OCI-LY7 (cell line): ENCODE measurements at regions not wholly inside any gene's neighbourhood (a gene's known extent, or its start where the extent isn't known, plus 50 kb on each side); places are given as distances from the start of the nearest gene placed in this dataset.

Experiments used
- BruUV-seq: library from RNA; stranded (reverse); fragments of 400-500 nt; replicated peaks from 2 replicates; lab custom pipeline; 2021; lab: Mats Ljungman, UMichigan
- CTCF ChIA-PET: fragments of 300-600 bp; sonication (Branson Sonifier 250); formaldehyde crosslinking; loops from one replicate; lab custom pipeline; 2022; ENCODE audit warnings: antibody characterized with exemption; ENCODE audit not compliant: unreplicated experiment; lab: Charles Lee
- POLR2A ChIA-PET: fragments of 300-600 bp; sonication (Branson Sonifier 250); formaldehyde crosslinking; loops from one replicate; lab custom pipeline; 2022; ENCODE audit warnings: antibody characterized with exemption; lab: Charles Lee
- DNase-seq: peaks from one replicate; pipeline ENCODE4 v3.0.0-alpha.2; 2015; ENCODE audit warnings: low spot score
- H2AFZ ChIP-seq: fragments of 200-600 bp; sonication (generic), shearing (Covaris generic); 2 replicates; pipeline ENCODE4 v1.6.1; 2014; ENCODE audit warnings: mild to moderate bottlenecking, antibody characterized with exemption, low read length, moderate library complexity
- H3K27ac ChIP-seq: fragments of 200-600 bp; sonication (generic); 2 replicates; pipeline ENCODE4 v1.5.1; 2014; ENCODE audit warnings: mixed run types, low read depth, mild to moderate bottlenecking, moderate library complexity, low read length, inconsistent platforms; ENCODE audit not compliant: poor library complexity, severe bottlenecking
- H3K36me3 ChIP-seq: fragments of 200-600 bp; sonication (generic); 2 replicates; pipeline ENCODE4 v1.6.1; 2014; ENCODE audit warnings: mild to moderate bottlenecking, antibody characterized with exemption, low read length, moderate library complexity, mixed read lengths; ENCODE audit not compliant: insufficient read depth
- H3K4me1 ChIP-seq: fragments of 200-600 bp; sonication (generic); 2 replicates; pipeline ENCODE4 v1.5.1; 2014; ENCODE audit warnings: mild to moderate bottlenecking, low read length; ENCODE audit not compliant: insufficient read depth, poor library complexity, severe bottlenecking
- H3K4me2 ChIP-seq: fragments of 200-600 bp; sonication (generic); 2 replicates; pipeline ENCODE4 v1.6.1; 2014; ENCODE audit warnings: mild to moderate bottlenecking, low read length
- H3K4me3 ChIP-seq: fragments of 200-600 bp; sonication (generic); 2 replicates; pipeline ENCODE4 v1.5.1; 2014; ENCODE audit warnings: mild to moderate bottlenecking, low read depth, low read length; ENCODE audit not compliant: poor library complexity, severe bottlenecking
- H3K79me2 ChIP-seq: fragments of 200-600 bp; sonication (generic); 2 replicates; pipeline ENCODE4 v1.6.1; 2016; ENCODE audit warnings: low read depth, mild to moderate bottlenecking, low read length, moderate library complexity, mixed read lengths; ENCODE audit not compliant: insufficient read depth
- H3K9me2 ChIP-seq: fragments of 200-600 bp; sonication (generic); 2 replicates; pipeline ENCODE4 v1.6.1; 2016; ENCODE audit warnings: mild to moderate bottlenecking, low read length, mixed read lengths; ENCODE audit not compliant: insufficient read depth
- H3K9me3 ChIP-seq: fragments of 200-600 bp; sonication (generic); 2 replicates; pipeline ENCODE4 v1.6.1; 2014; ENCODE audit warnings: mild to moderate bottlenecking, mixed run types, low read length, mixed read lengths
- H4K20me1 ChIP-seq: fragments of 200-600 bp; sonication (generic); 2 replicates; pipeline ENCODE4 v1.6.1; 2014; ENCODE audit warnings: mild to moderate bottlenecking, antibody characterized with exemption, low read length, moderate library complexity, mixed read lengths; ENCODE audit not compliant: insufficient read depth
- EZH2phosphoT487 ChIP-seq: fragments of 200-600 bp; sonication (generic); IDR thresholded peaks from 2 replicates; pipeline ENCODE4 v1.6.1; 2018; ENCODE audit warnings: low read depth, borderline replicate concordance, mild to moderate bottlenecking, mixed run types, antibody characterized with exemption, low read length, moderate library complexity, mixed read lengths
- intact Hi-C: fragments of 100-400 bp; cut with micrococcal nuclease; formaldehyde crosslinking; loops from one replicate; pipeline ENCODE4 v1.10.0; 2022; ENCODE audit not compliant: unreplicated experiment
- TF ChIP-seq, protein P1 (sequence below): fragments of 200-600 bp; sonication (generic); conservative IDR thresholded peaks from 2 replicates; pipeline ENCODE4 v1.5.1; 2014; ENCODE audit warnings: mild to moderate bottlenecking, antibody characterized with exemption, low read length, moderate library complexity, mixed read lengths

DNA sequence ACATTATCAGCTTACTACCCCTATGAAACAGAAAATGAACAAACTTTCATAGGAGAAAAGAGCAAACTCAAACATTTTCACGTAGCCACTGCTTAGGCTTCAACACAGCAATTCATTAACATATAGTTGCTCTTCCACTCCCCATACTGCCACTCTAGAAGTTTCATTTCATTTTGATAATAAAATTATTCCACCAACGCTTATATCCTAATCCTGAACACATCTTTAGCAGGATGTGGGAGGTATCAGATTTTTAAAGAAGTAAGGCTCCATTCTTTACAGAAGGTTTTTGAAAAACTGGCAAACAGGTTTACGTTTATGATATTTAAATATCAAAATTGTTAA is 77.5 kb upstream of the ANK3 start:
- ChIA-PET POLR2A (interaction anchor here (0.6 to 1.0 kb wide), 2 partner anchors 12 to 373 kb away, joined by 3 to 4 read pairs; no protein-coding TSS in a partner anchor), CTCF (no interaction called here)
- H3K36me3 ChIP-seq, result no peaks in the 10 kb centered on the region
- BruUV-seq, result no TSS peak
- no peaks in the 10 kb centered on the region for H3K4me1 ChIP-seq
- H2AFZ ChIP-seq, result no peak overlapping the region
- no peaks in the 10 kb centered on the region for H4K20me1 ChIP-seq
- H3K27ac ChIP-seq, result no peak overlapping the region
- H3K79me2 ChIP-seq, result no peaks in the 10 kb centered on the region
- intact Hi-C loops, result no loop called here
- DNase-seq, result no peak
- H3K9me2 ChIP-seq, result no peaks in the 10 kb centered on the region
- H3K9me3 ChIP-seq, result no peaks in the 10 kb centered on the region
- no peak overlapping the region for H3K4me2 ChIP-seq
- TF ChIP-seq EZH2phosphoT487, result no peak
- TF ChIP-seq, protein P1, sequence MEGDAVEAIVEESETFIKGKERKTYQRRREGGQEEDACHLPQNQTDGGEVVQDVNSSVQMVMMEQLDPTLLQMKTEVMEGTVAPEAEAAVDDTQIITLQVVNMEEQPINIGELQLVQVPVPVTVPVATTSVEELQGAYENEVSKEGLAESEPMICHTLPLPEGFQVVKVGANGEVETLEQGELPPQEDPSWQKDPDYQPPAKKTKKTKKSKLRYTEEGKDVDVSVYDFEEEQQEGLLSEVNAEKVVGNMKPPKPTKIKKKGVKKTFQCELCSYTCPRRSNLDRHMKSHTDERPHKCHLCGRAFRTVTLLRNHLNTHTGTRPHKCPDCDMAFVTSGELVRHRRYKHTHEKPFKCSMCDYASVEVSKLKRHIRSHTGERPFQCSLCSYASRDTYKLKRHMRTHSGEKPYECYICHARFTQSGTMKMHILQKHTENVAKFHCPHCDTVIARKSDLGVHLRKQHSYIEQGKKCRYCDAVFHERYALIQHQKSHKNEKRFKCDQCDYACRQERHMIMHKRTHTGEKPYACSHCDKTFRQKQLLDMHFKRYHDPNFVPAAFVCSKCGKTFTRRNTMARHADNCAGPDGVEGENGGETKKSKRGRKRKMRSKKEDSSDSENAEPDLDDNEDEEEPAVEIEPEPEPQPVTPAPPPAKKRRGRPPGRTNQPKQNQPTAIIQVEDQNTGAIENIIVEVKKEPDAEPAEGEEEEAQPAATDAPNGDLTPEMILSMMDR, result no peak
- H3K4me3 ChIP-seq, result no peak overlapping the region

DNA sequence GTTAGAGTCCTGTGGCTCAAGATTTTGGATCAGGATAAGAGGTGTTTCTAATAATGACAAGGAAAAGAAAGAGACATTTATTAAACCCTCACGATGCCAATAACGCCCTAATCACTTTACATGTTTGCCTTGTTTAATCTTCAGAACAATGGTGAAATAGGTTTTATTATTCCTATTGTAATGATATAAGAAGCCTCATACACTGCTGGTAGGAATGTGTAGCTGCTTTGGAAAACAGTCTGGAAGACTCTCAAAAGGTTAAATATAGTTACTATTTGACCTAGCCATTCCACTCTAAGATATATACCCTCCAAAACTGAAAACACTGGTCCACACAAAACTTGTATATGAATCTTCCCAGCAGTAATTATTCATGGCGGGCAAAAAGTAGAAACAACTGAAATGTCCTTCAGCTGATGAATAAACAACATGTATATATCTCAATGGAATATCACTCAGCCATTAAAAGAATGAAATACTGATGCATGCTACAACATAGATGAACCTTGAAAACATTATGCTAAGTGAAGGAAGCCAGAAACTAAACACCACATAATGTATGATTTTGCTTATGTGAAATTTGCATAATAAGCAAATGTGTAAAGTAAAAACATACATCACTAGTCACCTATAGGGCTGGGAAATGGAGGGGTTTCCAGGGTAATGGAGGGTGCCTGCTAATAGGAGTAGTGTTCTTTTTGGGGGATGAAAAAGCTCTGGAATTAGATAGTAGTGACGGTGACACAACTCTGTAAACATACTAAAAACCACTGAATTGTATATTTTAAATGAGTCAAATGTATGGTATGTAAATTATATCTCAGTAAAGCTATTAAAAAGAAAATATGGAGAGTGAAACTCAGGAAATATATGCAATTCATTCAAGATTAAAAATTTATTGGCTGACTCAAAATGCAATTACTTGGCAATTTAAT is 76.9 kb upstream of the ANK3 start:
- DNase-seq, result no peak
- Histone ChIP-seq H3K4me1 (no peaks in the 10 kb centered on the region), H2AFZ (no peak overlapping the region), H3K4me3 (no peak overlapping the region), H4K20me1 (no peaks in the 10 kb centered on the region), H3K9me3 (no peaks in the 10 kb centered on the region), H3K79me2 (no peaks in the 10 kb centered on the region), H3K36me3 (no peaks in the 10 kb centered on the region), H3K4me2 (no peak overlapping the region), H3K9me2 (no peaks in the 10 kb centered on the region), H3K27ac (no peak overlapping the region)
- intact Hi-C loops, result no loop called here
- TF ChIP-seq EZH2phosphoT487, result no peak
- TF ChIP-seq, protein P1, result no peak
- ChIA-PET POLR2A (interaction anchor here (0.6 to 1.1 kb wide), 6 partner anchors 12 to 373 kb away, joined by 3 to 5 read pairs (median 3); no protein-coding TSS in a partner anchor), CTCF (no interaction called here)
- BruUV-seq, result no TSS peak

DNA sequence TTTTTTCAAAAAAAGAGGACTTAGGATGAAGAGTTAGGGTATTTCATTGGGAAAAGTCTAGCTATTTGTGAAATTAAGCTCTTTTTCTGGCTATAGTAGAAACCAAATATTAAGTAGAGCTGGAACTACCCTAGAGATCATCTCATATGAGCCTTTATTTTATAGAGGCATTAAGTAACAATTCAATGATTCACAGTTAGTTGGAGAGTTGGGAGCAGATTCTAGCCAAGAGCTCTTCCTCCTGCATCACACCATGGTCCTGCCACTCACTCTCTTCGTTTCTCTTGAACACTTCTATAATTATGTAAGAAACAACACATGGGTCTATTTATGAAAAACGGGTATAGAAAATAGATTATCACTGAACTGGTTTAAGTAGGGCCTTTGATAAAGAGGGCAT is 76.1 kb upstream of the ANK3 start:
- no peaks in the 10 kb centered on the region for H3K9me3 ChIP-seq
- no peaks in the 10 kb centered on the region for H3K36me3 ChIP-seq
- H3K79me2 ChIP-seq, result no peaks in the 10 kb centered on the region
- H4K20me1 ChIP-seq, result no peaks in the 10 kb centered on the region
- DNase-seq, result no peak
- BruUV-seq, result no TSS peak
- ChIA-PET CTCF (no interaction called here), POLR2A (interaction anchor here (0.6 to 1.1 kb wide), 4 partner anchors 46 to 277 kb away, joined by 3 to 5 read pairs (median 3); no protein-coding TSS in a partner anchor)
- intact Hi-C loops, result no loop called here
- no peak overlapping the region for H3K4me3 ChIP-seq
- H3K4me2 ChIP-seq, result no peak overlapping the region
- H3K4me1 ChIP-seq, result no peaks in the 10 kb centered on the region
- H3K27ac ChIP-seq, result no peak overlapping the region
- no peak overlapping the region for H2AFZ ChIP-seq
- no peaks in the 10 kb centered on the region for H3K9me2 ChIP-seq
- TF ChIP-seq, protein P1, result no peak
- no peak for TF ChIP-seq EZH2phosphoT487
